22Rv1 (cell line): ENCODE measurements at regions not wholly inside any gene's neighbourhood (a gene's known extent, or its start where the extent isn't known, plus 50 kb on each side); places are given as distances from the start of the nearest gene placed in this dataset.

Experiments
- H3K27ac ChIP-seq: fragments of 450-650 bp; 2 replicates; pipeline ENCODE4 v1.5.1; 2017
- ZFX ChIP-seq: fragments of 450-650 bp; IDR thresholded peaks from 2 replicates; pipeline ENCODE4 v1.6.1; 2017; ENCODE audit warnings: antibody characterized with exemption, borderline replicate concordance
- TF ChIP-seq, protein P1 (sequence below): fragments of 450-650 bp; IDR thresholded peaks from 2 replicates; pipeline ENCODE4 v1.5.1; 2017; ENCODE audit warnings: mild to moderate bottlenecking

DNA sequence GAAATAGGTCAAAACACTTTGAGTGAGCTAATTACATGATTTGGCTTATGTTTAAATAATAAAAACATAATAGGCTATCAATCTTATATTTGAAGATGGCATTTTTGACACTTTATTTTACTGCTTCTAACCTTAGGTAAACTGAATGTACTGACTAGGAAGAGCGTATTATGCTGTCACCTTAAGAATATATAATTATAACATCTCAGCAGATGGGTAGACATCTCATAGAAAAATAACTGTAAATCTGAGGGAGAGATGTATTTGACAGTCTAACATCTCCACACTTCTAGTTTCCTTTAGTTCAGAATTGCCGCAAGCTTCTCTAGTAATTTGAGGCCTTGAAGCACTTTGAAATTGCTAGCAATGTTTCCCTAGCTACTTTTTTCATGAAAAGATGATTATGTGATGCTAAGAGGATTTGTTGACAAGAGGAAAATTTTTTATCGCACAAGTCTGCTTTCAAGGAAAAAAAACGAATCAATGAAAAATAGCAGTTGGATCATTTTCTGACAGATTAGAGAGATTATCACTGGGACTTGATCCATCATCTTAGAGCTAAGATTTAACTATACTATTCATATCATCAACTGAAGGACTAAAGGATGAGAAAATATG lies 238.2 kb upstream of the NAALADL2 start:
- H3K27ac ChIP-seq = no peak overlapping the region
- TF ChIP-seq, protein P1, sequence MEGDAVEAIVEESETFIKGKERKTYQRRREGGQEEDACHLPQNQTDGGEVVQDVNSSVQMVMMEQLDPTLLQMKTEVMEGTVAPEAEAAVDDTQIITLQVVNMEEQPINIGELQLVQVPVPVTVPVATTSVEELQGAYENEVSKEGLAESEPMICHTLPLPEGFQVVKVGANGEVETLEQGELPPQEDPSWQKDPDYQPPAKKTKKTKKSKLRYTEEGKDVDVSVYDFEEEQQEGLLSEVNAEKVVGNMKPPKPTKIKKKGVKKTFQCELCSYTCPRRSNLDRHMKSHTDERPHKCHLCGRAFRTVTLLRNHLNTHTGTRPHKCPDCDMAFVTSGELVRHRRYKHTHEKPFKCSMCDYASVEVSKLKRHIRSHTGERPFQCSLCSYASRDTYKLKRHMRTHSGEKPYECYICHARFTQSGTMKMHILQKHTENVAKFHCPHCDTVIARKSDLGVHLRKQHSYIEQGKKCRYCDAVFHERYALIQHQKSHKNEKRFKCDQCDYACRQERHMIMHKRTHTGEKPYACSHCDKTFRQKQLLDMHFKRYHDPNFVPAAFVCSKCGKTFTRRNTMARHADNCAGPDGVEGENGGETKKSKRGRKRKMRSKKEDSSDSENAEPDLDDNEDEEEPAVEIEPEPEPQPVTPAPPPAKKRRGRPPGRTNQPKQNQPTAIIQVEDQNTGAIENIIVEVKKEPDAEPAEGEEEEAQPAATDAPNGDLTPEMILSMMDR = no peak
- no peak for TF ChIP-seq ZFX

DNA sequence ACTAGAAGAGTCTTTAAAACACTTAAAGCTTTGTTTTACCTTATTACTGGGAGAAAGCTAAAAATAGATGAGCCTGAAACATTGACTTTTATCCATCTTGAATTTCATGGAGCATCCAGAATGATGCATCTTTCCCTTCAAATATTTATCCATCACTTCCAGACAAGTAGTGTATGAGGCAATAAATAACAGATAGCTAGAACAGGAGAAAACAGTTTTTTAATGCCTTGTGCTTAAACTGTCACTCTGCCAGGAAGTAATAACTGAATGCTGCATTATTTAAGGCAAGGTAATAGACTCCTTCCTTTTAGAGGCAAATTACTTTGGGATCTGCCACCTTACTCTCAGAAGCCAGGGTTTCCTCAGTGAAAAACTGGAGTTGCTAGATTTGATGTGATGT lies 225.8 kb upstream of the NAALADL2 start:
- TF ChIP-seq ZFX = no peak
- TF ChIP-seq, protein P1 = no peak

DNA sequence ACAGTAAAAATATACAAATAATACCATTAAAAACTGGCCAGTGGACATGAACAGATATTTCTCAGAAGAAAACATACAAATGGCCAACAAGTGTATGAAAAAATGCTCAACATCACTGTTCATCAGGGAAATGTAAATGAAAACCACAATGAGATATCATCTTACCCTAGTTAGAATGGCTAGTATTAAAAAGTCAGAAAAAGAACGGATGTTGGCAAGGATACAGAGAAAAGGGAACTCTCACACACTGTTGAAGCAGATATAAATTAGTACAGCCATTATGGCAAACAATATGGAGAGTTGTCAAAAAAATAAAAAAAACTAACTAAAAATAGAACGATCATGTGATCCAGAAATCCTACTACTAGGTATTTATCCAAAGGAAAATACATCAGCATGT lies 222.7 kb upstream of the NAALADL2 start:
- TF ChIP-seq, protein P1 = no peak
- TF ChIP-seq ZFX = no peak
- no peak overlapping the region for H3K27ac ChIP-seq

More for the DNA sequence above, 225.8 kb upstream of the NAALADL2 start:
- H3K27ac ChIP-seq = no peak overlapping the region

DNA sequence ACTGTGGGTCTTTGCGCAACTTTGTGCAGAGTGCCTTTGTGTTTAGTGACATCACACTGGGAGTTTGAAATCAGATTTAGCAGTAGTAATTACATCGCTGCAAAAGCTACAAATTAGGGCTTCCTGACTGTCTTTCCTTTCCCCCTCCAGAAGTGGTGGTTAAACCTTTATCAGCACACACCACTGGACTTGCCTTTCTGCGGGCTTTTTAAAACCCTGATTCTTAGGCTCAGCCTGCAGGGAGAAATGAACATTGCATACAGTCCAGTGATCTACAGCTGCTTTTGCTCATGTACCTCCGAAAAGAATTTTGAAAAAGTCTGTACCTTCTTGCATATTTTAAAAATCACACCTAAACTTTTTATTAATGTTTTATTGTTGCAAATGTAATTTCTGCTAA lies 219.7 kb upstream of the NAALADL2 start:
- no peak for TF ChIP-seq ZFX
- TF ChIP-seq, protein P1 = no peak
- H3K27ac ChIP-seq = no peak overlapping the region

DNA sequence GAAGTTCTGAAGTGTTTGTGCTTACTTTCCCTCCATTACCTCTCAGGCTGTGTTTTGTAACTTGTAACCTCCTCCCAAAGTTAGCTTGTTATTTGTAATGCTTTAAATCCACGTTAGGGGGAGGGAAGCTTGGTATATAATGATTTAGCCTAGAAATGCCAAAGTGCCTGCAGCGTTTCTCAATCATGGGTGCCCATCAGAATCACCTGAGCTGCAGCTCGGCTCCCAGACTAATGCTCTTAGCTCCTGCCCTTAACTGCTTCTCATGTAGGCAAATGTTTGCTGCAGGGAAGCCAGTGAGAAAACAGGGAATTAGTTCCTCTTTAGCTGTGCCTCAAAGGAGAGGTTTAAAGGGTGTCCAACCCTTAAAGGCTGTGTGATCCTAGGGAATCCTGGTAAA lies 219.2 kb upstream of the NAALADL2 start:
- H3K27ac ChIP-seq = no peak overlapping the region
- TF ChIP-seq ZFX = no peak
- TF ChIP-seq, protein P1 = no peak

DNA sequence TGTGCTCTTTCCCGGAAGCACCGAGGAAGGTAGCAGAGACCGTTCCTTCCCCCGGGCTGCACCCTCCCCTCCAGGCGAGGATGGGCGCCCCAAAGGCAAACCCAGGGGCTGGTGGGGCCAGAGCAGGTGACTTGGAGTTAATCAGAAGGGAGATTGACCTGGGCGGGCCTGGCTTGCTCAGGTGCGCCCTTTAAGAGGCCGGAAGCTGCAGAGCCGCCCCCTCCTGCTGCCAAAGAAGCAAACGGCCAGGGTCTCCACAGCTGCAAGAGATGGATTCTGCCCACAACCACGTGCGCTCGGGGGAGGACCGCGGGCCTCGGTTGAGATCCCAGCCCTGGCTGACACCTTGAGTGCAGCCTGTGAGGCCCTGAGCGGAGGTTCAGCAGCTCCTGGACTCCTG lies 218.2 kb upstream of the NAALADL2 start:
- H3K27ac ChIP-seq = no peak overlapping the region
- TF ChIP-seq, protein P1 = no peak
- TF ChIP-seq ZFX = no peak

DNA sequence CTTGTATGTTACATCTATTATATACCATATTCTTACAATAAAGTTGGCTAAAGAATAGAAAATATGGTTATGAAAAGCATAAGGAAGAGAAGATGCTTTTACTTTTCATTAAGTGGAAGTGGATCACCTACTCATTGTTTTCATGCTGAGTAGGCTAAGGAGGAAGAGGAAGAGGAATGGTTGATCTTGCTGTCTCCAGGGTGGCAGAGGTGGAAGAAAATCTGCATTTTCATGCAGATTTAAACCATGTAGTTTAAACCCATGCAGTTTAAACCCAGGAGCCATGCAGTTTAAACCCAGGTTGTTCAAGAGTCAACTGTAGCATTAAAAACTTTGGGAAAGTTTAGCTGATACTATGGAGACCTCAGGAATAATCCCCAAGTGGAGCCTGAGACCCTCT lies 214.8 kb upstream of the NAALADL2 start:
- H3K27ac ChIP-seq = no peak overlapping the region
- TF ChIP-seq, protein P1 = no peak
- TF ChIP-seq ZFX = no peak
